Tongue (tissue), 1 donor: ENCODE measurements at regions not wholly inside any gene's neighbourhood (a gene's known extent, or its start where the extent isn't known, plus 50 kb on each side); places are given as distances from the start of the nearest gene placed in this dataset.

Experiments
- DNase-seq: peaks from one replicate; pipeline ENCODE4 v3.0.0-alpha.2; 2015

- DNase-seq, result no peak
These were observed 56.1 kb downstream of the KCNRG start for GRCh38 chr13:50071379-50071778.

- DNase-seq, result no peak
These were observed 57.4 kb downstream of the KCNRG start for GRCh38 chr13:50072676-50073075.

GRCh38 chr13:50073340-50073739 lies 58.1 kb downstream of the KCNRG start:
- no peak for DNase-seq

GRCh38 chr13:50074843-50075242 lies 59.6 kb downstream of the KCNRG start:
- no peak for DNase-seq

- DNase-seq, result no peak
These were observed 60.4 kb downstream of the KCNRG start for GRCh38 chr13:50075619-50076097.

- no peak for DNase-seq
These were observed 62.2 kb downstream of the KCNRG start for GRCh38 chr13:50077431-50077830.

GRCh38 chr13:50078231-50078894 lies 63.1 kb downstream of the KCNRG start:
- DNase-seq, result no peak

GRCh38 chr13:50078895-50079654 lies 63.8 kb downstream of the KCNRG start:
- DNase-seq, result no peak

- no peak for DNase-seq
These were observed 64.5 kb downstream of the KCNRG start for GRCh38 chr13:50079655-50080202.

- DNase-seq, result peak; percentile 73
These were observed 65.1 kb downstream of the KCNRG start for GRCh38 chr13:50080203-50080910.

GRCh38 chr13:50080911-50081678 lies 65.9 kb downstream of the KCNRG start:
- peak; percentile 74 for DNase-seq

- DNase-seq, result peak; percentile 100
These were observed 66.6 kb downstream of the KCNRG start for GRCh38 chr13:50081679-50082425.

GRCh38 chr13:50082426-50083281 lies 67.4 kb downstream of the KCNRG start:
- DNase-seq, result peak; percentile 83

GRCh38 chr13:50085063-50085462 lies 69.8 kb downstream of the KCNRG start:
- DNase-seq, result peak; percentile 84

GRCh38 chr13:50089633-50090032 lies 74.4 kb downstream of the KCNRG start:
- DNase-seq, result no peak

- DNase-seq, result no peak
These were observed 75.0 kb downstream of the KCNRG start for GRCh38 chr13:50090211-50090610.

GRCh38 chr13:50094615-50095293 lies 79.5 kb downstream of the KCNRG start:
- DNase-seq, result no peak

- DNase-seq, result no peak
These were observed 83.4 kb downstream of the KCNRG start for GRCh38 chr13:50098693-50099092.

GRCh38 chr13:50099473-50099872 lies 84.2 kb downstream of the KCNRG start:
- DNase-seq, result no peak

- DNase-seq, result no peak
These were observed 86.3 kb downstream of the KCNRG start for GRCh38 chr13:50101590-50101989.
